ENCODE measurements at regions not wholly inside any gene's neighbourhood (a gene's known extent, or its start where the extent isn't known, plus 50 kb on each side); places are given as distances from the start of the nearest gene placed in this dataset.
"Not testable (repeated sequence)": the region's sequence is repeated elsewhere in the genome, so short reads cannot be mapped to it uniquely, and the experiment has no call there.

DNA sequence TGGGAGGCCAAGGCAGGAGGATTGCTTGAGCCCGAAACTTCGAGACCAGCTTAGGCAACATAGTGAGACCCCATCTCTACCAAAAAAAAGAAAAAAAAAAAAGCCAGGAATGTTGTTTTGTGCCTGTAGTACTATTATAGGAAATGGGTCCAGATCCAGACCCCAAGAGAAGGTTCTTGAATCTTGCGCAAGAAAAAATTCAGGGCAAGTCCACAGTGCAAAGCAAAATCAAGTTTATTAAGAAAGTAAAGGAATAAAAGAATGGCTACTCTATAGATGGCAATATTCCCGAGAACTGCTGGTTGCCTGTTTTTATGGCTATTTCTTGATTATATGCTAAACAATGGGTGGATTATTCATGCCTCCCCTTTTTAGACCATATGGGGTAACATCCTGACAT lies 51.2 kb upstream of the RDX start:
- DNase-seq (ENCODE audit: low spot score) = no peak

DNA sequence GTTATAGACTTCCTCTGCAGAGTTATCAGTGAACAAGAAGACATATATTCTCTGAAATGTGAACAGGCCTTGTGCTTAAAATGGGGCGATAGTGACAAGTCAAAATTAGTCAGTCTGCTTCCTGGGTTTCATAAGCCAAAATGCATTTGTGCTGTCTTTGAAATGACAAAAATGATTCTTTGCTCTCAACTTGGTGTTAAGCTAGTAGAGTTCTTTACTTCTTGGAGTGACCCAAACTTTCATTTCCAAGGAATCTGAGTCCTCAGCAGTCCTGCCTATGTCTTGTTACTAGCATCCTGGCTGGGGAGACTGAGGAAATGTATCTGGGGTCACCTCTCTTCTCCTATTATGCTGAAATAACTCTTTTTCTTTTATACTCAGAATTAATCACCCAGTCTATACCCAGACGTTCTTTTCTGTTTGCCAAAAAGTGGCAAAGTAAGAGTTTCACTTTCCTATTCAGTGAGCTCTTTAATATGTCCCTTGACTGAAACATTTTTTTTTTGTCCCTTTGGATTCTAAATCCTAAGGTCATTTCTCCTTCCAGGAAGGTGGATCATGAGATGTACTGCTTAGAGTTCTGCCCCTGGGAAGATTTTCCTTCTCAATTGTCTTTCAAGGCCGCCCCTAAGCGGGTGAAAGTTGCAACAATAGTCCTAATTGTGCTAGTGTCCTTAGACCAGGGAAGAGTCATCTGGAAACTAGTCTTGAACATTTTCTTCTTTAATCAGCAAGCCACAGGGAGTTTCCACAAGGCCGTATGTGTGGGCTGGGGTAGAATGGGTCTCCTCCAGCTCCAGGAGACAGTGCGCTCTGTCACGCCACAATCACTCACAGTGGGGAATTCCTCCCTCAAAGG lies 53.0 kb upstream of the RDX start:
- DNase-seq (ENCODE audit: low spot score) = no peak

DNA sequence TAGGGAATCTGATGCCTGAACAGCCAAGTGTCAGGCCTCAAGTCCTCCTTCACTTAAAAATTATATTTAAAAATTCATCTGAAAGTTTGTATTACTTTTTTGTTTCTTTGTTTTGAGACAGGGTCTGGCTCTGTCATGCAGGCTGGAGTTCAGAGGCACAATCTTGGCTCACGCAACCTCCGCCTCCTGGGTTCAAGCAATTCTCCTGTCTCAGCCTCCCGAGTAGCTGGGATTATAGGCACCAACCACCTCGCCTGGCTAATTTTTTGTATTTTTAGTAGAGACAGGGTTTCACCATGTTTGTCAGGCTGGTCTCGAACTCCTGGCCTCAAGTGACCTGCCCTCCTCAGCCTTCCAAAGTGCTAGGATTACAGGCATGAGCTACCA lies 53.6 kb upstream of the RDX start:
- DNase-seq (ENCODE audit: low spot score) = not testable (repeated sequence)

DNA sequence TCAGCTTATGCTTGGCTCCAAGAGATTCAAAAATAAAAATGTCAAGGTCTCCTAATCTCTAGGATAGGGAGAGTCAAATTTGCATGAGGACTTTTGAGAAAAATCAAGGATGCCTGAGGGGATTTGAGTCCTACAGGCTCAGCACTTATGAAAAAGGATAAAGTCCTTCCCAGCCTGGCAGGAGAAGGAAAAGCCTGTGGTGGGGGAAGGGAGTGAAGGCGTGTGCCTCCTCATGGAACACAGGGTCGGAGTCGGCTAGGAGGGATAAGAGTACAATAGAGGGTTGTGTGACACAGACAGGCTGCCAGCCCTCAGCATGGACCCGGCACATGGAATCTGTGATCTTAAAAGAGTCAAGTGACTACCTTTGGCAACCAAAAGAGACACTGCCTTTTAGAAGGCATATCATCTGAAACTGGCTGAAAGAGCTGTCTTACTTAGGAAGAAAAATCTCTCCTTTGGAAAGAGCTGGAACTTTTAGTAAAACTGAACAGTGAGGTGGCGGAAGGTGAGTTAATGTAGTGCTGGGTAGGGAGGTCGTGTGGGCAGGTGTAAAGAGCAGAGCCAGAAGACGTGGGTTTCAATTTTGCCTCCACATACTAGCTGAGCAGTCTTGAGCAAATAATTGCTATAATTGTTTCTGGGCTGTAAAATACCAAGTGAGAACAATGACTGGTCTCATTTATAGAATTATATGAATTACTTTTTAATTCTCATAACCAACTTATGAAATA lies 58.8 kb upstream of the RDX start:
- DNase-seq (ENCODE audit: low spot score) = no peak

DNA sequence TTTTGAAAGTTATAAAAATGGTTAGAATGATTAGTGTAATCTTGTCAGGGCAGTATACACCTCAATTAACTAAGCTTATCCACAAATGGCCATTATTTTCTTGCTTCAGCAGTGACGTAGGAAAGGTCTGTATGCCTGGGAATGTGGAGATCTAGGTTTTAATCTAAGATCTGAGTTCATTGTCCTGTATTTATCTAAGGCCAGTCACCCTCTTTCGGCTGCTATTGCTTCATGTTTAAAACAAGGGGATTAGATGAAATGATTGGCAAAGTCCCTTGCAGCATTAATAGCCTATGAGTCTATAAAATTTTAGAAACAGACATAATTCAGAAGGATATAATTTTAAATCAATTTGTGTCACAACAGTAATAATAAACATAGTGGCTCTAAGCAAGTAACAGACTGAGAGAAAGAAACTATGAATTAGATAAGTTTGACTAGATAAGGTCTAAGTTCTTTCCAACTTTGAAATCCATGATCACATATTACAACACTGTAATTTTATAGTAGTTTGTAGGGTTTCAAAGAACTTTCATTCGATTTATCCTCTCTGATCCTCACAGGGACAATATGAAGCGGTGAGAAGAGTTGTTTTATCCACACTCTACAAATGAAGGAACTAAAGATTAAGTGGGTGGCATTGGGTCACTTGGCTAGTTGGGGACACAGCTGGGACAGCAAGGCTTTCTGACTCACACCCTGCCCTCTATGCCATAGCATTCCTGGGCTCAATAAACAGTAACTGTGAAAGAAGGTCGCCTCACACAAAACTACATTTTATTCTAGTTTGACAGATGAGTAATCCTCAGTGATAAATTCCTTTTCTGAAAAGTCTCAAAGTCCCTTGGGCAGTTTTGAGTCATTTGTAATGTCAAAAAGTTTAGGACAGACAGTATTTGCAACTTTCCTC lies 60.6 kb upstream of the RDX start:
- DNase-seq (ENCODE audit: low spot score) = no peak

DNA sequence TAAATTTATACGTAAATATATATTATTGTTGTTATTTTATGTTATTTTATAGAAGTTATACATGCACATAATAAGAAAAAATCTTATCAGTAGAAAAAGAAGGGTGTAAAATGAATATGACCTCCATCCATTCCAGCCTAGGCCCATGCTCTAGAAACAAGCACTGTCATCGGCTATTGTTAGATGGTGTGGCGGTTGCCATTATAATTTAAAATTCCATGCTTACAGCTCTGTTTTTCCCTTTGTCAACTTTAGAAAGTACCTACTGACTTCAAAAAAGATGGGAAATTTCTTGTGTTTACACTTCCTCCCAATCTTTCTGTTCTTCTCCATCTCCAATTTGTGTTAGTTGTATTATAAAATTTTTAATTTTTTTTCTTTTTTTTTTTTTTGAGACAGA lies 61.9 kb upstream of the RDX start:
- no peak for DNase-seq (ENCODE audit: low spot score)

DNA sequence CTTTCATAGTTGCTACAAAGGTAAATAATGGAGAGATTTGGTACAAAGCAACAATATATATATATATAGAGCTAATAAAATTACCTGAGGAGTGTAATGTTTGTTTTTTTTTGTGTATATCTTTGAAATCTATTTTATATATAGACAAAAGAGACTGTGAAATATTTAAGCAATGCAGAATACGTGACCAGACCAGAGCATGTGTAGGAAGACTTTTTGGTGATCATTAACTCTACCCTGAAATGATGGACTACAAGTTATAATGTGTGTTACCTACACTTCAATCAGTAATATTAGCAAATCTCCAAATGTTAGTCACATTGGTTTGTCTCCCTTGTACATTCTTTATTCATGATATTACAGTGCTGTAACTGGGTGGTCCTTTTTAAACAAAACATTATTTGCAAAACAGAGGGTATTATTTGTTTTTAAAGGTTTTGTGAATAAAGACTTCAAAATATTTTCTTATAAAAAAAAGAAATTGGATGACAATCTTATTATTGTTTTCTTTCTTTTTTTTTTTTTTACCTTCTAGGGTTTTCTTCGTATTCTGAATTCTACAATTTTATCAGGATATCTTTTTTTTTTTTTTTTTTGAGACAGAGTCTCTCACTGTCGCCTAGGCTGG lies 64.5 kb upstream of the RDX start:
- DNase-seq (ENCODE audit: low spot score) = not testable (repeated sequence)

DNA sequence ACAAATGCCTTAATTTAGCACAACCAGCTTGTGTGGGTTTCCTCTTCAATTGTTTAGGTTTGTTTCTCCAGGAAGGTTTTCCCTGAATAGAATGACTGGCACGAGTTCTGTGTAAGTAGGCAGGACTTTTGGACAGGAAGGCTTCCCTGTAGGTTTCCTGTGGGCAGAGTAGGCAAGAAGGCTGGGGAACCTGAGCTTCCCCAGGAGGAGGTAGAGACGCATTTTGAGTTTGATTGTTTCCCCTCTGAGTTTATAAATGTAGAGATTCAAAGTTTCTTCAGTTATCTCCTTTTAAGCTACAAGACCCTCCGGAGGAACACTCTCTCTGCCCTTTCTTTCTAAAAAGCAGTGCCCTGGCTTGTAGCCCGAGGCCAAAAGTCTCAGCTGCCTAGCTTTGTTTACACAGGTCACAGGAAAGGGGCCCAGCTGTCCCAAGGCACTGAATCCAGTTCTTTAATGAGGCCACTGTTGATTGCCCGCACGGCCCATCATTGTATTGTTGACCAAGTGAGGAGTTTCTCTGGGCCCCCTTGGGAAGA lies 66.6 kb upstream of the RDX start:
- DNase-seq (ENCODE audit: low spot score) = no peak

DNA sequence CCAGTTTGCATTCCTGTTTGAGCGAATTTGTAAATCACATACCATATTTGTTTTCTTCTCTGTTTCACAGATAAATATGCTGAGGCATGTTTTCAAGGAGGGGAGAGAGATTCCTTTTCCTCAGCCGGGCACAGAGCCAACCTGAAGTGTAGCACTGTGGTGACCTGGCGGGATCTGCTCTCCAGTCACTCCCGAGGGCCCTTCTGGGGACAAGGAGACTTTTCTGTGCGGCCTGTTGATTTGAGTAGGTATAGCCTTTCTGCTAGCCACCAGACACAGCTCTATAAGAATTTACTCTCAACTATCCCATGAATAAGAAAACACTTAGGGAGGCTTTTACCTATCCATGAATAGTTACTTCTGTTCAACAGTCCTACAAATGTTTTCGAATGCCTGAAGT lies 63.5 kb upstream of the FDX1 start:
- no peak for DNase-seq (ENCODE audit: low spot score)

DNA sequence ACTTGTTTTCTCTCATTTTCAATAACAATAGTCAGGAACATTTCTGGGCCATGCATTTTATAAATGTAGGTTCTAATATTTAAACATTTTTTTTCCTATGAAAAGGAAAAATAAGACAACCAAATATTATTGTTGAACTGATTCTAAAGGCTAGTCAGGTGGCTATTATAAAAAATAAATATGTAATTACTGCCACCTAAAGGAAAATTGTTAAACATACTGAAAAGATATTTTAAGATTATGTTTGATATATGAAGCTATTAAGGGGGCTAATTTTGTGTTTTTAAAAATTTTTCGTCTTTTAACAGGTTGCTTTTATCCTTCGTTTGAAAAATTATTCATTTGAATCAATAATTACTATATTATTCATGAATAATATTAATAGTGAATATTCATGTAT lies 62.2 kb upstream of the FDX1 start:
- no peak for DNase-seq (ENCODE audit: low spot score)

DNA sequence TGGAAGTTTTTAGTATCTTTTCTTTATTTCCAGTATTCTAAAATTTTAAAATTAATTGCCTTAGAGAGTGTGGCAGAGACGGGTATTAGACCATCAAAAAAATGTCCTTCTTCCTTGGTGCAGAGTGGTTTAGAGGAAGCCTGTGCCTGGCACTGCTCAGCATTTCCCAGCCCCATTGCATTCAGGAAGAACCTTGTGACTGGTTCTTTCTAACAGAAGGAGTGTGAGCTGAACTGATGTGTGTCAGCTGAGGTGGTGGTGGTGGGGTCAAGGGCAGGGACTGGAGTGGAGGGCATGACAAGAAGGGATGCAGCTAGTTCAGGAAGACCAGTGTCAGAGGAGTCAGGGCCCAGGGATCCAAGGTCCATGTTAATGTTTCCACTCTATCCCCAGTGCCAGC lies 58.7 kb upstream of the FDX1 start:
- no peak for DNase-seq (ENCODE audit: low spot score)

DNA sequence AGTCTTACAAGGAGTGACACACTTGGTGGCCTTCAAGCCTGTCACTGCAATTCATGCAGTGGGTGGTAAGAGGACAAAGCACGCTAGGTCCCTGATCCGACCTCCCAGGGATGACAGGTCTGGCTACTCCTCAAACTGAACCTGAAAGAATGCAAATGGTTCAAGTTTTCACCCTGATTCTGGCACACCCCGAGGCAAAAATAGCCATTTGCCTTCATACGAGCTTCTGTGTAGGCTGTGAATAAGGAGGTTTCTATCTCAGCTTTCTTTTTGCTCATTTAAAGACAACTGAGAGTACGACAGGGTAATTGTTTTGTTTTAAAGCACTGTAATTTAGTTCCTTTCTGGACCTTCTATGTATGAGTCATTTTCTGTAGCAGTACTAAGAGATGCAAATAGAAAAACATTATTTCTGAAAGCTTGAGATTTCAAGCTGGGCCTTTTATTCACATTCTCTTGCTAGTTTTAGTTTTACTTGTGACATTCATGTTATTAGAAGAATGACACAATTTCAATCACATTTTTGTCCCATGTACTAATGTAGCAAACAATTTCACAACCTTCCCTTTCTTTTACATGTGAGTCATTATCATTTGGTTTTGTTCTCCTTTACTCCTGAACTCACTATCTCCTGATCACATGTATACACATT lies 56.6 kb upstream of the FDX1 start:
- no peak for DNase-seq (ENCODE audit: low spot score)

DNA sequence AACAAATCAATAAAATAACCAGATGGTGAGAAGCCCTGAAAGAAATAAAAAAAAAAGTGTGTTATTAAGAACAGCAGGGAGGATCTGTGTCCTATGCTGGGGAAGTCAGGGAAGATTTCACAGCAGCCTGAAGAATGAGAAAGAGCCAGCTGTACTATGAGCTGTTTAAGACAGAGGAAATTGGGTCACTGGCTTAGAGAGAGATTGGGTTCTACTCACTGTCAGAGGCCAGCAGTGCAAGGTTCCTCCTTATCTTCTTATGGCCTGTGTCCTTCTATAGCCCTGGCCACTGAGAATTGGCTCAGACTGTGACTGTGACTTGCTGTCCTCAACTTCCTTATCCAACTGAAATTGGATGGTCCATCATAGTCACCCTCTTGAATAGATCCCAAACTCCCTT lies 54.8 kb upstream of the FDX1 start:
- no peak for DNase-seq (ENCODE audit: low spot score)

DNA sequence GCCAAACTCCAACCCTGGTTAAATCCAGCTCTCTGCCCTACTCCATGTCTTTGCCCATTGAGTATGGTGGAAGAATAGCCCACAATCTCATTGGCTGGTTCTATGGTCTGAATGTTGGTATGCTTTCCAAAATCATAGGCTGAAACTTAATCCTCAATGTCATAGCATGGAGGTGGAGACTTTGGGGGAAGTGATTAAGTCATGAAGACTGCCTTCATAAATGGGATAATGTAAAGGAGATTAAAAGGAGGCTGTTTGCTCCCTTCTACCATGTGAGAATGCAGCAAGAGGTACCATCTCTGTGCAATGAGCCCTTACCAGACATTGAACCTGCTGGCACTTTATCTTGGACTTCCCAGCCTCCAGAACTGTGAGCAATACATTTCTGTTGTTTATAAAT lies 54.4 kb upstream of the FDX1 start:
- no peak for DNase-seq (ENCODE audit: low spot score)

DNA sequence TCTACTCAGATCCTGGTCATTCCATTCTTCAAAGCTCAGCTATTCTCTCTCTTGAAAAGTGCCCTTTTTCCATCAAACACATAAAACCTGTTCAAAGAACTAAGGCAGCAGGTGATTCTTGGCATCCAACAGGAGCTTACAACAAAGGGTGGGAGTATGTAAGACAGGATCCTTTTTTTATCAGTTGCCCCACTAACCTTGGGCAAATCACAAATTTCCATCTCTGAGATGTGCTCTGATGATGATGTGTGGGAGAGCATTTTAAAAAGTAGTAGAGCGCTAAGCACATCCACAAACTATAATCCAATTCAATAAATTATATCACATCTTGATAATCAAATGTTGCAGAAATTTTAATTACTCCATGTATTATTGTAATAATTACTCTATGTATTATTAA lies 53.7 kb upstream of the FDX1 start:
- DNase-seq (ENCODE audit: low spot score) = no peak

DNA sequence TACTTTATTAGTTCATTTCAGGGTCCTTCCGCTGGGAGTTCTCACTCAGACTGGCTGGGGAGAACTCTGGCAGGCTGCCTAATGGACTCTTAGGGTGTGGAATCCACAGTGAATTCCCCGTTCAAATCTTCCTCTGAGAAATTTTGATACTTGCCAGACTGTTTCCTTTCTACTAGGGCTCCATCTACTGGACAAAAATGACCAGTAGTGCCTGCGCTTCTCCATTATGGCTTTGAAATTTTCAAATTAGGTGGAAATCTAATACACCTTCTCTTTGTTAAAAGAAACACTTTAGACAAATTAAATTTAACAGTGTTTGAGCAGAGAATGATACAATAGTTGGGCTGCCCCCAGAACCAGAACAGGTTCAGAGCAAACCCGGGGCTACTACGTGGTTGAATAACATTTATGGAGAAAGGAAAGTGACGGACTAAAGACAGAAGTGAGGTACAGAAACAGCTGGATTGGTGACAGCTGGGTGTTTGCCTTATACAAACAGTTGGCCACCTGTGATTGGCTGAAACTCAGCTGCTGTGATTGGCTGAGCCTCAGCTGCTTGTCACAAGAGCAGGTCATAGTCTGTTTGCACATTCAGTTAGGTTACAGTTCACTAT lies 52.9 kb upstream of the FDX1 start:
- peak; percentile 69 for DNase-seq (ENCODE audit: low spot score)

DNA sequence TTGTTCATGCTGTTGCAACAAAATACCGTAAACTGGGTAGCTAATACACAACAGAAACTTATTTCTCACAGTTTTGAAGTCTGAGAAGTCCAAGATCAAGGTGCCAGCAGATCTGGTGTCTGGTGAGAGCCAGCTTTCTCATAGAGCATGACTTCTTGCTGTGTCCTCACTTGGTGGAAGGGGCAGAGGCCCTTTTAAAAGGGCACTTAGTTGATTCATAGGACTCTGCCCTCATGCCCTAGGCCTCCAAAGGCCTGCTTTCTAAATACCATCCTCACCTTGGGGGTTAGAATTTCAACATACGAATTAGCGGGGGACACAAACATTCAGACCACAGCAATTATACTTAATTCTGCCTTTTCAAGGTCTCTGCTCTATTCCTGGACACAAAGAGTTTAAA lies 52.3 kb upstream of the FDX1 start:
- DNase-seq (ENCODE audit: low spot score) = no peak

DNA sequence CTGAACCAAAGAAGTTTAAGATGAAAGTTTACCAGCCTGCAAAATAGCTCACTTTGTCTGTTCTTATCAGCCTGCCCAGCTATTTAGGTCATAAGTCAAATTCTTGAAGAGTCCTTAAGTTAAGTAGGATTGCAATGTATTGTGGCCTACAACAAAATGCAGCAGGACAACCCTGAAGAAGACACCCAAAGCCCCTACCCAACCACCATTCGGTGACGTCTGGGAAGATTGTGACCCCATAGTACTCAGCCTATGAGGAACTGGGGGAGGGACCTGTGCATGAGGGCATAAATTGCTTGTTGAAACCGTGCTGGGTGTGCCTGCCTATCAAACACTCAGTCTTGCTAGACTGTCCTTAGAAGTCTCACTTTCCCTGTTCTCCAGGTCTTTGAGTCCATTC lies 50.5 kb upstream of the FDX1 start:
- no peak for DNase-seq (ENCODE audit: low spot score)

DNA sequence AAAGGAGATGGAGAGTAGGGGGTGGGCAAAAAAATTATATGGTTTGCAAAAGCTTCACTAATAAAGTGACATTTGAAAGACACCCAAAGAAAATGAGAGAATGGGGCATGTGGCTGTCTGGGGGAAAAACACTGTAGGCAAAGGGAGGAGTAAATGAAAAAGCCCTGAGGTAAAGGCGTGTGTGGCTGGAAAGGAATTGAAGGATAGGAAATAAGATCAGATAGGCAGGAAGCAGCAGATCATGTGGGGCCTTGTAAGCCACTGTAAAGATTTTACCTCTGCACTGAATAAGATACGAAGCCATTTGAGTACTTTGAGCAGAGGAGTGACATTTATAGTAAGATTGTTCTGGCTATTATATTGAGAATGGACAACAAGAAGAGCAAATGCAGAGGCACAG lies 49.8 kb upstream of the FDX1 start:
- no peak for DNase-seq (ENCODE audit: low spot score)
